ENCODE measurements at regions not wholly inside any gene's neighbourhood (a gene's known extent, or its start where the extent isn't known, plus 50 kb on each side); places are given as distances from the start of the nearest gene placed in this dataset.

- TF ChIP-seq POLR2A (IDR thresholded peaks at IDR 0.05; ENCODE audit: low read depth, low read length) = no peak
- TF ChIP-seq CTCF (IDR thresholded peaks at IDR 0.05; ENCODE audit: extremely low read depth in 1 of 2, insufficient read depth in 1 of 2, low read depth in 1 of 2, low read length in 2 of 2) = no peak
- no peak for TF ChIP-seq MAX (IDR thresholded peaks at IDR 0.05; ENCODE audit: insufficient read depth, insufficient read length)
- TF ChIP-seq EZH2 (IDR thresholded peaks at IDR 0.05; ENCODE audit: borderline replicate concordance, low read depth, low read length, severe bottlenecking) = no peak
- no peak for TF ChIP-seq POLR2AphosphoS5 (IDR thresholded peaks at IDR 0.05; ENCODE audit: insufficient read depth, low read depth, low read length)
- no peak for TF ChIP-seq GATA2 (IDR thresholded peaks at IDR 0.05; ENCODE audit: insufficient read depth, insufficient read length, low read depth, low read length)
- no peak for TF ChIP-seq JUN (IDR thresholded peaks at IDR 0.05; ENCODE audit: borderline replicate concordance, insufficient read depth, insufficient read length, low read depth)
- TF ChIP-seq MYC (IDR thresholded peaks at IDR 0.05; ENCODE audit: low read depth, low read length) = no peak
These were observed 86.9 kb upstream of the MTPN start for GRCh38 chr7:136064081-136064480.

All from endothelial cell of umbilical vein (primary cell).